Upper lobe of left lung (tissue), 6 donors: ENCODE measurements at regions not wholly inside any gene's neighbourhood (a gene's known extent, or its start where the extent isn't known, plus 50 kb on each side); places are given as distances from the start of the nearest gene placed in this dataset.
A peak's percentile ranks its signal among the peaks of the same experiment; 100 is the strongest.
"Not testable (repeated sequence)": the region's sequence is repeated elsewhere in the genome, so short reads cannot be mapped to it uniquely, and the experiment has no call there.

Experiments
- ATAC-seq, 2 donors: fragments of 200-7000 bp; cut with Tn5 transposase; one replicate each; pipeline ENCODE4 v1.9.1; 2022; ENCODE audit warnings: mild to moderate bottlenecking in 2 of 2, moderate library complexity in 2 of 2; ENCODE audit not compliant: low FRiP score in 2 of 2
- DNase-seq, 2 donors: peaks; one replicate each; pipeline ENCODE4 v3.0.0-alpha.2; 2019 to 2020
- H3K27ac ChIP-seq, 4 donors: fragments of 200-600 bp; sonication (generic); one replicate each; pipeline ENCODE4 v1.5.1; 2016 to 2019
- H3K27me3 ChIP-seq, 4 donors: fragments of 200-600 bp; sonication (generic); one replicate each; pipeline ENCODE4 v1.5.1; 2017 to 2019
- H3K36me3 ChIP-seq, 4 donors: fragments of 200-600 bp; sonication (generic); one replicate each; pipeline ENCODE4 v1.5.1; 2016 to 2019
- H3K4me1 ChIP-seq, 4 donors: fragments of 200-600 bp; sonication (generic); one replicate each; pipeline ENCODE4 v1.5.1; 2018 to 2019
- H3K4me3 ChIP-seq, 4 donors: fragments of 200-600 bp; sonication (generic); one replicate each; pipeline ENCODE4 v1.5.1; 2017 to 2019; ENCODE audit warnings: mild to moderate bottlenecking in 2 of 4, moderate library complexity in 1 of 4
- H3K9me3 ChIP-seq, 4 donors: fragments of 200-600 bp; sonication (generic); one replicate each; pipeline ENCODE4 v1.5.1; 2018 to 2019
- EP300 ChIP-seq, 4 donors: sonication (generic); formaldehyde crosslinking; IDR thresholded peaks; one replicate each; pipeline ENCODE4 v1.5.1; 2017; ENCODE audit warnings: antibody characterized with exemption in 4 of 4, control low read depth in 2 of 4
- POLR2A ChIP-seq, 4 donors: fragments of 450-650 bp; IDR thresholded peaks; one replicate each; pipeline ENCODE4 v1.5.1; 2016 to 2017; ENCODE audit warnings: antibody characterized with exemption in 4 of 4, mild to moderate bottlenecking in 2 of 4
- POLR2AphosphoS5 ChIP-seq, 2 donors: sonication (generic); formaldehyde crosslinking; IDR thresholded peaks; one replicate each; pipeline ENCODE4 v1.5.1; 2017; ENCODE audit warnings: antibody characterized with exemption in 2 of 2
- WGBS, 2 donors: methylation state at CpG; one replicate each; pipeline ENCODE4 v1.1.5; 2017 to 2018; 5-methylcytosine and 5-hydroxymethylcytosine counted together
- TF ChIP-seq, protein P1 (sequence below), 6 experiments: fragments of 450-650 bp in 4 of 6; fragments of 200-600 bp in 2 of 6; sonication (generic) in 2 of 6; IDR thresholded peaks; one replicate each; pipeline ENCODE4 v1.5.1; 2016 to 2019; ENCODE audit warnings: antibody characterized with exemption in 6 of 6
- donor health status: DM: no; HTN: no; CAD: no; lungs with moderate emphysema.
- donor health status: DM: no; HTN: yes; CAD: no; lungs with severe emphysema.

DNA sequence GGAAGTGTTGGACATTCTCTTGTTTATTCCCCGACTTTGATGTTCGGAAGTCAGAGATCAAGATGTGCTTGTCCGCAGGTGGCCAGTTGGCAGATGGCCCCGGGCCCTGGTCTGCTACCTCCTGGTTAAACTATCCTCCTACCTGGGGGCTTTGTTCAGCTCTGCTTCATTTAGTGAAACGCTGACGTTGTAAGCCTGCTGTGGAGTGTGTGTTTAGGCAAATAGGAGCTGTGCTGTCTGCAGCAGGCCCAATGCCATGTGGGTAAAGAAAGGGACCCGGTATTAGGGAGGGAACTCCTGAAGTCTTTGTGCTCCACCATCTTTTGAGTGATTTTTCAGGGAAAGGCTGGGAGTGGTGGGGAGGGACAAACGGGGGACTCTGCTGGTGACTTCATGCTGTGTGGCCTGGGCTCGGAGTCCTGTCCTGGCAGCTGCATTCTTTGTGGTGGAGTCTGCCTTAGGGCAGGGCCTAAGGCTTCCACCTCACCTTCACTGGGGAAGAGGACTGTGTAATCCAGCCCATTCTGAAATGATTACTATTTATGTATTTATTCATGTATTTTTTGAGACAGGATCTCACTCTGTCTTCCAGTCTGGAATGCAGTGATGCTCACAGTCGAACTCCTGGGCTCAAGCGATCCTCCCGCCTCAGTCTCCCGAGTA is 171.1 kb upstream of the KLF6 start:
- H3K36me3 ChIP-seq = no peaks in the 10 kb centered on the region
- ATAC-seq (peak in 1 of 2 donors; percentile 22), DNase-seq (no peak)
- H3K27me3 ChIP-seq = no peaks in the 10 kb centered on the region
- no peaks in the 10 kb centered on the region for H3K4me1 ChIP-seq
- no peaks in the 10 kb centered on the region for H3K9me3 ChIP-seq
- H3K4me3 ChIP-seq = no peak overlapping the region
- WGBS, 2 donors = 84 to 85% methylated on average over 13 of the region's 13 CpGs
- H3K27ac ChIP-seq = no peak overlapping the region
- no peak for TF ChIP-seq POLR2AphosphoS5 (IDR thresholded peaks at IDR 0.05)

DNA sequence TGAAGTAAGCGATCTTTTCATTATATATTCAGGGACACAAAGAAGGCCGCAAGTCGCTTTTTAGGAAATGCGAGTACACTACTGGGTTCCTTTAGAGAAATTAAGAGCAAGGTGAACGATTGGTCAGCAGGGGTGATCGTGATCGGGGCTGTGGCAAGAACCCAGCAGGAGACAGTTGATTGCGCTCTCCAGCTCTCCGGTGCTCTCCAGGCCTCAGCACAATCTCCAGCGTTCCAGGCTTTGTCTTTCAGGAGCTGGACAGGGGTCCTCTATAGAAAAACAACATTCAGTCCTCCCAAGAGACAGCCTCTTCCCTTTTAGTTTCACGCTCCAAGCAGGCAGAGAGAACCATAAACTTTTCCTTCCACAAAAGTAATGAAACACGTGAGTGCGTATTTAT is 170.5 kb upstream of the KLF6 start:
- TF ChIP-seq EP300 (IDR thresholded peaks at IDR 0.05) (no peak), POLR2AphosphoS5 (IDR thresholded peaks at IDR 0.05) (no peak), POLR2A (IDR thresholded peaks at IDR 0.05) (no peak)
- TF ChIP-seq, protein P1, sequence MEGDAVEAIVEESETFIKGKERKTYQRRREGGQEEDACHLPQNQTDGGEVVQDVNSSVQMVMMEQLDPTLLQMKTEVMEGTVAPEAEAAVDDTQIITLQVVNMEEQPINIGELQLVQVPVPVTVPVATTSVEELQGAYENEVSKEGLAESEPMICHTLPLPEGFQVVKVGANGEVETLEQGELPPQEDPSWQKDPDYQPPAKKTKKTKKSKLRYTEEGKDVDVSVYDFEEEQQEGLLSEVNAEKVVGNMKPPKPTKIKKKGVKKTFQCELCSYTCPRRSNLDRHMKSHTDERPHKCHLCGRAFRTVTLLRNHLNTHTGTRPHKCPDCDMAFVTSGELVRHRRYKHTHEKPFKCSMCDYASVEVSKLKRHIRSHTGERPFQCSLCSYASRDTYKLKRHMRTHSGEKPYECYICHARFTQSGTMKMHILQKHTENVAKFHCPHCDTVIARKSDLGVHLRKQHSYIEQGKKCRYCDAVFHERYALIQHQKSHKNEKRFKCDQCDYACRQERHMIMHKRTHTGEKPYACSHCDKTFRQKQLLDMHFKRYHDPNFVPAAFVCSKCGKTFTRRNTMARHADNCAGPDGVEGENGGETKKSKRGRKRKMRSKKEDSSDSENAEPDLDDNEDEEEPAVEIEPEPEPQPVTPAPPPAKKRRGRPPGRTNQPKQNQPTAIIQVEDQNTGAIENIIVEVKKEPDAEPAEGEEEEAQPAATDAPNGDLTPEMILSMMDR (IDR thresholded peaks at IDR 0.05) = no peak
- H3K36me3 ChIP-seq = no peaks in the 10 kb centered on the region
- H3K27ac ChIP-seq = no peak overlapping the region
- ATAC-seq (no peak), DNase-seq (no peak)
- H3K27me3 ChIP-seq = no peaks in the 10 kb centered on the region
- H3K4me1 ChIP-seq = no peaks in the 10 kb centered on the region
- no peaks in the 10 kb centered on the region for H3K9me3 ChIP-seq
- H3K4me3 ChIP-seq = no peak overlapping the region
- 90% methylated on average over 13 of the region's 13 CpGs for WGBS, 2 donors

DNA sequence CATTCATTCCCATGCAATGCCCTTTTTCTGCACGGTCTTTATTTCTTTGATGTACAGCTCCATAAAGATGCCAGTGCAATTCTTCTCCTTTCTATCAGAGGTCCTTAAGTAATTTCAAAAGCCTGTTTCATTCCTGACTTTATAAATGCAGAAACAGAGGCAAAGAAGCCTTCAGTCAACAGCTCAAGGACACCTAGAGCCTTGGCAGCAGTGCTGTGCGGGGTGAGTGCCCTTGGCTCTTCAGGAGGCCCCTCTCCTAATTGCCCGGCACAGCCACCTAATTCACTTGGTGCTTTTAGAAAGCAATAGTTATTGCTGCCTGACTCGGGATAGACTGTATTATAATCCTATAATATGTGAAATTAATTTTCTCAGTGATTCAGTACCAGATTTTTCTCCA is 169.6 kb upstream of the KLF6 start:
- DNase-seq = no peak
- no peak for ATAC-seq

DNA sequence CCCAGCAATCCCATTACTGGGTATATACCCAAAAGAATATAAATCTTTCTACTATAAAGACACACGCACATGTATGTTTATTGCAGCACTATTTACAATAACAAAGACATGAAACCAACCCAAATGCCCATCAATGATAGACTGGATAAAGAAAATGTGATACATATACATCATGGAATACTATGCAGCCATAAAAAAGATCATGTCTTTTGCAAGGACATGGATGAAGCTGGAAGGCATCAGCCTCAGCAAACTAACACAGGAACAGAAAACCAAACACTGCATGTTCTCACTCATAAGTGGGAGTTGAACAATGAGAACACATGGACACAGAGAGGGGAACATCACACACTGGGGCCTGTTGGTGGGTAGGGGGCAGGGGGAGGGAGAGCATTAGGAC is 169.0 kb upstream of the KLF6 start:
- not testable (repeated sequence) for DNase-seq, H3K4me3 ChIP-seq, H3K27ac ChIP-seq, ATAC-seq, H3K36me3 ChIP-seq, H3K27me3 ChIP-seq, H3K9me3 ChIP-seq, H3K4me1 ChIP-seq
- WGBS, 2 donors = 100% methylated on average over 1 of the region's 1 CpG

More for the DNA sequence above, 169.6 kb upstream of the KLF6 start:
- no peaks in the 10 kb centered on the region for H3K4me1 ChIP-seq
- TF ChIP-seq EP300 (IDR thresholded peaks at IDR 0.05) (no peak), POLR2AphosphoS5 (IDR thresholded peaks at IDR 0.05) (no peak)
- H3K9me3 ChIP-seq = no peaks in the 10 kb centered on the region
- no peak overlapping the region for H3K4me3 ChIP-seq
- H3K27me3 ChIP-seq = no peaks in the 10 kb centered on the region
- no peaks in the 10 kb centered on the region for H3K36me3 ChIP-seq
- no peak overlapping the region for H3K27ac ChIP-seq
- 72 to 89% methylated on average over 4 of the region's 4 CpGs for WGBS, 2 donors

DNA sequence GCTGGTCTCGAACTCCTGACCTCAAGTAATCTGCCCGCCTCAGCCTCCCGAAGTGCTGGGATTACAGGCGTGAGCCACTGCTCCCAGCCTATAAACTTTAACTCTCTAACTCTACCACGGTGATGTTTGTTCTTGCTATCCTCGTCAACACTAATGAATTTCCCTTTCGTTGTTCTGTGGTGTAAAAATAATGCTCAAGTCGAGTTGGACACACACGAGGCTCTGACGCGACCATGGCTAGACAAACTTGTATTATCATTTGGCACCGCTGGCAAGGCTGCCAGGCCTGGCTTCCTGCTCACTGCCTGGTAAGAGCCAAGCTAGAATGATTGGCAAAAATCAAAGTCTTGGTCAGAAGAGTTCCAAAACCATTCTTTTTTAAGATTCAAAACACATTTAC is 167.0 kb upstream of the KLF6 start:
- no peak for ATAC-seq
- Histone ChIP-seq H3K27me3 (no peaks in the 10 kb centered on the region), H3K4me1 (no peaks in the 10 kb centered on the region), H3K36me3 (no peaks in the 10 kb centered on the region), H3K9me3 (no peaks in the 10 kb centered on the region), H3K4me3 (no peak overlapping the region), H3K27ac (no peak overlapping the region)
- no peak for TF ChIP-seq POLR2A (IDR thresholded peaks at IDR 0.05)
- no peak for DNase-seq
- WGBS, 2 donors = 88 to 91% methylated on average over 12 of the region's 12 CpGs

DNA sequence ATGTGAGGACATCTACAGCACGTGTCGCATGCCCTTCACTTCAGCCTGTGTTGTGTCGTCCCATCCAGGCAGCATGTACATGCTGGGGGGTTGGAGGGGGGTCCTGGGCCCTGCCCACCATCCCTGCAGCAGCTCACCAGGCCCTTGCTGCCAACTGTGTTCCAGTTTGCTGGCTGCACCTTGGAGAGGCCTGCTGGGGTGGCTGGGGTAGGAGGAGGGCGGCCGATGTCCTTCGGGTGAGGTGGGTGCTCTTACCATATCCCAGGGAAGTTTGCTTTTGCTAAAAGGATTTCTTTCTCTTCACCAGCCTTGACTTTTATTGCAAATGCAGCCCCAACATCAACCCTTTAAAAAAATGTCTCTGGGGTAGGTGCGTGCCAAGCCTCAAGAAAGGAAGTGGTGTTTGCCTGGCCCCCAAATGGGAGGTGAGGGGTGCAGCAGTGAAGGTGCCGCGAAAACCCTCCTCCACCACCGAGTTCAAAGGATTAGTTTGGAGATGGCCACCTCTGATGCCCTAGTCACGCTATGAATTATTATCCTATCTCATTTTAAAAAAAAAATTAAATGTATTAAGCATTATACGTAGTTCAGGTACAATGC is 165.8 kb upstream of the KLF6 start:
- Histone ChIP-seq H3K4me3 (no peak overlapping the region), H3K27me3 (no peaks in the 10 kb centered on the region), H3K4me1 (no peaks in the 10 kb centered on the region), H3K9me3 (no peaks in the 10 kb centered on the region), H3K36me3 (no peaks in the 10 kb centered on the region), H3K27ac (no peak overlapping the region)
- ATAC-seq (peak in 1 of 2 donors; percentile 30), DNase-seq (peak in 1 of 2 donors; percentile 25)
- 85 to 90% methylated on average over 12 of the region's 12 CpGs for WGBS, 2 donors
- no peak for TF ChIP-seq EP300 (IDR thresholded peaks at IDR 0.05)
- no peak for TF ChIP-seq POLR2AphosphoS5 (IDR thresholded peaks at IDR 0.05)
- TF ChIP-seq, protein P1 (IDR thresholded peaks at IDR 0.05) = no peak
- no peak for TF ChIP-seq POLR2A (IDR thresholded peaks at IDR 0.05)

DNA sequence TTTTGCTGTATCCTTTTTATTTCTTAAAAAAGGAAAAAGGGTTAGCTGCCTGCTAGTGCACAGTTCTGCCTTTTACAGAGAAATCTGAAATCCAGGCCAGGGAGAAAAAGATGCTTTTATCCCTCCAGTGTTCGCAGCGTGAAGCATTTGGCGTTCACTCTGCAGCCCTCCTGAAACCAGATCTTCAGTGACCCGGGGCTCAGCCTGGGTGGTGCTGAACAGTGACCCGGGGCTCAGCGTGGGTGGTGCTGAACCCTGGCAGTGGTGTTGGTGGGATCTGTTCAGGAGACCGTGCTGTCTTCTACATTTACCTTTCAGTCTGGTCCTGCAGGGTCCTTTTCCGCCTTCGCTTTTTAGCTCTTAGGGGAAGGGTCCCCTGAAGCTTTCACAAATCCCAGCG is 164.7 kb upstream of the KLF6 start:
- H3K4me1 ChIP-seq = no peaks in the 10 kb centered on the region
- DNase-seq (no peak), ATAC-seq (peak in 1 of 2 donors; percentile 34)
- H3K27me3 ChIP-seq = no peaks in the 10 kb centered on the region
- H3K9me3 ChIP-seq = peaks cover 0 to under 1% (median 0%) of the 10 kb centered on the region in 4 donors
- H3K4me3 ChIP-seq = no peak overlapping the region
- WGBS, 2 donors = 88 to 91% methylated on average over 10 of the region's 10 CpGs
- TF ChIP-seq, protein P1 (IDR thresholded peaks at IDR 0.05) = no peak
- no peak for TF ChIP-seq POLR2AphosphoS5 (IDR thresholded peaks at IDR 0.05)
- TF ChIP-seq EP300 (IDR thresholded peaks at IDR 0.05) = no peak
- TF ChIP-seq POLR2A (IDR thresholded peaks at IDR 0.05) = no peak
- no peak overlapping the region for H3K27ac ChIP-seq
- H3K36me3 ChIP-seq = no peaks in the 10 kb centered on the region
